B cell (primary cell): ENCODE measurements at regions not wholly inside any gene's neighbourhood (a gene's known extent, or its start where the extent isn't known, plus 50 kb on each side); places are given as distances from the start of the nearest gene placed in this dataset.

ENCODE experiments used
- ATAC-seq: fragments of 200-7000 bp; cut with Tn5 transposase; one replicate; pipeline ENCODE4 v1.10.0; 2021; ENCODE audit warnings: low read depth, mild to moderate bottlenecking, moderate number of reproducible peaks, moderate library complexity
- CTCF ChIA-PET: fragments of 350-600 bp; sonication (Branson Sonifier 250); formaldehyde crosslinking; loops from one replicate; lab custom pipeline; 2021; ENCODE audit warnings: antibody characterized with exemption, inconsistent platforms; lab: Charles Lee
- POLR2A ChIA-PET: fragments of 350-600 bp; sonication (Branson Sonifier 250); formaldehyde crosslinking; loops from one replicate; lab custom pipeline; 2021; ENCODE audit warnings: antibody characterized with exemption; lab: Charles Lee
- DNase-seq: peaks from one replicate; pipeline ENCODE4 v3.0.0; 2013
- H2AFZ ChIP-seq: 2 replicates; pipeline ENCODE4 v1.6.1; 2012; ENCODE audit warnings: mild to moderate bottlenecking, low read depth, low read length; ENCODE audit not compliant: insufficient read depth, poor library complexity, severe bottlenecking
- H3K27ac ChIP-seq, 2 donors: 1 replicate in 1 of 2; 2 replicates in 1 of 2; pipeline ENCODE4 v1.5.1; 2012 to 2013; ENCODE audit warnings: low read length in 2 of 2, mild to moderate bottlenecking in 2 of 2, moderate library complexity in 1 of 2
- H3K27me3 ChIP-seq, 4 experiments: fragments of 200-600 bp in 1 of 4; sonication (generic) in 1 of 4; replicated peaks in 1 of 4; 1 replicate in 2 of 4; 2 replicates in 2 of 4; pipeline versions ENCODE4 v1.6.1 to v1.7.0; 2013 to 2016; ENCODE audit warnings: low read length in 3 of 4, mild to moderate bottlenecking in 2 of 4, mixed read lengths in 1 of 4, moderate library complexity in 1 of 4; ENCODE audit not compliant: insufficient read depth in 4 of 4, control insufficient read depth in 3 of 4; ENCODE audit errors: control extremely low read depth in 1 of 4
- H3K36me3 ChIP-seq, 2 experiments: replicated peaks in 1 of 2; 1 replicate in 1 of 2; 2 replicates in 1 of 2; pipeline versions ENCODE4 v1.6.1 to v1.7.1; 2013; ENCODE audit warnings: low read length in 1 of 2; ENCODE audit not compliant: insufficient read depth in 2 of 2, control insufficient read depth in 1 of 2; ENCODE audit errors: control extremely low read depth in 1 of 2, extremely low read depth in 1 of 2
- H3K4me1 ChIP-seq, 2 donors: fragments of 200-600 bp in 1 of 2; sonication (generic) in 1 of 2; 1 replicate in 1 of 2; 2 replicates in 1 of 2; pipeline versions ENCODE4 v1.5.1 to v1.6.1; 2013 to 2017; ENCODE audit warnings: low read length in 2 of 2; ENCODE audit not compliant: control insufficient read depth in 2 of 2, insufficient read depth in 2 of 2
- H3K4me2 ChIP-seq: replicated peaks from 2 replicates; pipeline ENCODE3; 2012; ENCODE audit warnings: mild to moderate bottlenecking, low read depth, low read length; ENCODE audit not compliant: poor library complexity, severe bottlenecking
- H3K4me3 ChIP-seq, 5 experiments: fragments of 200-600 bp in 1 of 5; sonication (generic) in 1 of 5; 1 replicate in 3 of 5; 2 replicates in 2 of 5; pipeline versions ENCODE4 v1.5.1 to v1.7.0; 2011 to 2016; ENCODE audit warnings: low read length in 4 of 5, mild to moderate bottlenecking in 4 of 5, low read depth in 2 of 5, control low read depth in 1 of 5, moderate library complexity in 1 of 5; ENCODE audit not compliant: insufficient read depth in 1 of 5; ENCODE audit errors: control extremely low read depth in 1 of 5, extremely low read depth in 1 of 5
- H3K79me2 ChIP-seq: fragments of 200-600 bp; sonication (generic); one replicate; pipeline ENCODE4 v1.6.0; 2016; ENCODE audit warnings: low read length; ENCODE audit not compliant: control insufficient read depth, insufficient read depth
- H3K9ac ChIP-seq: fragments of 200-600 bp; sonication (generic); 2 replicates; pipeline ENCODE4 v1.6.1; 2017; ENCODE audit warnings: mild to moderate bottlenecking, low read length, moderate library complexity
- H3K9me3 ChIP-seq, 3 donors: one replicate each; pipeline versions ENCODE4 v1.6.1 to v1.7.1; 2013; ENCODE audit warnings: low read length in 2 of 3; ENCODE audit not compliant: control insufficient read depth in 2 of 3, insufficient read depth in 1 of 3; ENCODE audit errors: control extremely low read depth in 1 of 3
- H4K20me1 ChIP-seq: 2 replicates; pipeline ENCODE4 v1.6.0; 2012; ENCODE audit warnings: mild to moderate bottlenecking, low read length; ENCODE audit not compliant: insufficient read depth, control insufficient read depth, poor library complexity, severe bottlenecking
- H3K27ac Mint-ChIP-seq: one replicate; pipeline ENCODE4 v1.8.0; 2021; ENCODE audit warnings: mixed read lengths
- H3K27me3 Mint-ChIP-seq: one replicate; pipeline ENCODE4 v1.8.0; 2021; ENCODE audit warnings: mixed read lengths
- H3K4me1 Mint-ChIP-seq: one replicate; pipeline ENCODE4 v1.8.0; 2021; ENCODE audit warnings: mixed read lengths
- H3K4me3 Mint-ChIP-seq: one replicate; pipeline ENCODE4 v1.8.0; 2021; ENCODE audit warnings: mixed read lengths
- H3K9me3 Mint-ChIP-seq: one replicate; pipeline ENCODE4 v1.8.0; 2022; ENCODE audit warnings: mixed read lengths; ENCODE audit not compliant: insufficient read depth
- EZH2 ChIP-seq: IDR thresholded peaks from 2 replicates; pipeline ENCODE4 v1.6.1; 2012; ENCODE audit warnings: borderline replicate concordance, low read depth, mild to moderate bottlenecking, moderate library complexity, low read length; ENCODE audit not compliant: insufficient read depth, poor library complexity, severe bottlenecking
- WGBS: methylation state at CpG from one replicate; pipeline ENCODE4 v1.1.5; 2013; ENCODE audit warnings: missing lambda C conversion rate; ENCODE audit not compliant: insufficient coverage; 5-methylcytosine and 5-hydroxymethylcytosine counted together
- intact Hi-C: fragments of 100-400 bp; cut with micrococcal nuclease; formaldehyde crosslinking; loops from one replicate; pipeline ENCODE4 v1.10.0; 2022
- TF ChIP-seq, protein P1 (sequence below): fragments of 200-600 bp; IDR thresholded peaks from one replicate; pipeline ENCODE4 v1.8.0; 2022; ENCODE audit warnings: antibody characterized with exemption, mild to moderate bottlenecking

DNA sequence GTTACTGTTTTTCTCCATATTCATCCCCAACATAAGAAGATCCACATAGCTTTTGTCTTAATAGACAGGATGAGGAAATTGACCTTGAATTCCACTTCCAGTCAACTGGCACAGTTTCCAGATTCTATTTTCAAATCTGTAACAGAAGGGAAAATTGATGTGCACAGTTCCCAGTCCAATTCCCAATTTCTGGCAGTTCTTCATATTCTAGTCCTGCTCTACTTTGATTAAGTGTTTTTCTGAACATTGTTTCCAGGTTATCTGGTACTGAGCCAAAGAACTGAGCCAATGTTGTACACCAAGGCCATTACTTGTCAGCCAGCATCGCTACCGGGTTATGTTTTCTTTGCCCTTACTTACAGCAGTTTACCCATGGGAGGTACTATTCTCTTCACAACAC is 1755.4 kb downstream of the PLA2G4A start:
- no peaks in the 10 kb centered on the region for H3K9me3 Mint-ChIP-seq
- no peak overlapping the region for H3K4me2 ChIP-seq
- ATAC-seq (no peak), DNase-seq (no peak)
- H3K4me1 Mint-ChIP-seq = no peaks in the 10 kb centered on the region
- H3K27me3 Mint-ChIP-seq = no peaks in the 10 kb centered on the region
- no peak overlapping the region for H3K4me3 ChIP-seq
- CTCF ChIA-PET = no interaction called here
- H3K27ac Mint-ChIP-seq = no peak overlapping the region
- H4K20me1 ChIP-seq = no peaks in the 10 kb centered on the region
- no peaks in the 10 kb centered on the region for H3K79me2 ChIP-seq
- H3K9me3 ChIP-seq = peaks cover 0 to 4% (median 0%) of the 10 kb centered on the region in 3 donors
- no peak overlapping the region for H3K27ac ChIP-seq
- intact Hi-C loops = no loop called here
- 100% methylated on average over 2 of the region's 2 CpGs for WGBS
- no peak for TF ChIP-seq EZH2
- TF ChIP-seq, protein P1, sequence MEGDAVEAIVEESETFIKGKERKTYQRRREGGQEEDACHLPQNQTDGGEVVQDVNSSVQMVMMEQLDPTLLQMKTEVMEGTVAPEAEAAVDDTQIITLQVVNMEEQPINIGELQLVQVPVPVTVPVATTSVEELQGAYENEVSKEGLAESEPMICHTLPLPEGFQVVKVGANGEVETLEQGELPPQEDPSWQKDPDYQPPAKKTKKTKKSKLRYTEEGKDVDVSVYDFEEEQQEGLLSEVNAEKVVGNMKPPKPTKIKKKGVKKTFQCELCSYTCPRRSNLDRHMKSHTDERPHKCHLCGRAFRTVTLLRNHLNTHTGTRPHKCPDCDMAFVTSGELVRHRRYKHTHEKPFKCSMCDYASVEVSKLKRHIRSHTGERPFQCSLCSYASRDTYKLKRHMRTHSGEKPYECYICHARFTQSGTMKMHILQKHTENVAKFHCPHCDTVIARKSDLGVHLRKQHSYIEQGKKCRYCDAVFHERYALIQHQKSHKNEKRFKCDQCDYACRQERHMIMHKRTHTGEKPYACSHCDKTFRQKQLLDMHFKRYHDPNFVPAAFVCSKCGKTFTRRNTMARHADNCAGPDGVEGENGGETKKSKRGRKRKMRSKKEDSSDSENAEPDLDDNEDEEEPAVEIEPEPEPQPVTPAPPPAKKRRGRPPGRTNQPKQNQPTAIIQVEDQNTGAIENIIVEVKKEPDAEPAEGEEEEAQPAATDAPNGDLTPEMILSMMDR = no peak
- H3K4me1 ChIP-seq = no peaks in the 10 kb centered on the region
- POLR2A ChIA-PET = no interaction called here
- H3K27me3 ChIP-seq = no peaks in the 10 kb centered on the region
- H2AFZ ChIP-seq = no peak overlapping the region
- no peak overlapping the region for H3K4me3 Mint-ChIP-seq
- no peak overlapping the region for H3K9ac ChIP-seq
- H3K36me3 ChIP-seq = no peaks in the 10 kb centered on the region

DNA sequence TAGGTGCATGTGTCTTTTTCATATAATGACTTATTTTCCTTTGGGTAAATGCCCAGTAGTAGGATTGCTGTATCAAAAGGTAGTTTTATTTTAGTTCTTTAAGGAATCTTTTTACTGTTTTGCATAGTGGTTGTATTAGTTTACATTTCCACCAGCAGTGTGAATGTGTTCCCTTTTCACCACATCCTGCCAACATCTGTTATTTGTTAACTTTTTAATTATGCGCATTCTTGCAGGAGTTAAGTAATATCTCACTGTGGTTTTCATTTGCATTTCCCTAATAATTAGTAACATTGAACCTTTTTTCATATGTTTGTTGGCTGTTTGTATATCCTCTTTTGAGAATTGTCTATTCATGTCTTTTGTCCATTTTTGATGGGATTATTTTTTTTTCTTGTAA is 1761.9 kb downstream of the PLA2G4A start:
- no peaks in the 10 kb centered on the region for H3K36me3 ChIP-seq
- POLR2A ChIA-PET = no interaction called here

More for the DNA sequence above, 1761.9 kb downstream of the PLA2G4A start:
- no peak overlapping the region for H2AFZ ChIP-seq
- ATAC-seq = no peak
- intact Hi-C loops = no loop called here
- TF ChIP-seq, protein P1 = no peak
- TF ChIP-seq EZH2 = no peak
- H3K27ac ChIP-seq = no peak overlapping the region
- CTCF ChIA-PET = no interaction called here
- DNase-seq = no peak
- no CpG with 5 or more reads among the region's 1 CpG for WGBS
- no peaks in the 10 kb centered on the region for H3K79me2 ChIP-seq
- no peak overlapping the region for H3K4me3 ChIP-seq
- H3K4me3 Mint-ChIP-seq = no peak overlapping the region
- no peaks in the 10 kb centered on the region for H3K27me3 Mint-ChIP-seq
- H3K9me3 Mint-ChIP-seq = no peaks in the 10 kb centered on the region
- no peaks in the 10 kb centered on the region for H3K4me1 ChIP-seq
- no peaks in the 10 kb centered on the region for H3K4me1 Mint-ChIP-seq
- no peaks in the 10 kb centered on the region for H3K27me3 ChIP-seq
- peaks cover 0 to under 1% (median 0%) of the 10 kb centered on the region in 3 donors for H3K9me3 ChIP-seq
- H4K20me1 ChIP-seq = no peaks in the 10 kb centered on the region
- H3K4me2 ChIP-seq = no peak overlapping the region
- H3K27ac Mint-ChIP-seq = no peak overlapping the region
- H3K9ac ChIP-seq = no peak overlapping the region
